ENCODE measurements at regions not wholly inside any gene's neighbourhood (a gene's known extent, or its start where the extent isn't known, plus 50 kb on each side); places are given as distances from the start of the nearest gene placed in this dataset.
"Not testable (repeated sequence)": the region's sequence is repeated elsewhere in the genome, so short reads cannot be mapped to it uniquely, and the experiment has no call there.

DNA sequence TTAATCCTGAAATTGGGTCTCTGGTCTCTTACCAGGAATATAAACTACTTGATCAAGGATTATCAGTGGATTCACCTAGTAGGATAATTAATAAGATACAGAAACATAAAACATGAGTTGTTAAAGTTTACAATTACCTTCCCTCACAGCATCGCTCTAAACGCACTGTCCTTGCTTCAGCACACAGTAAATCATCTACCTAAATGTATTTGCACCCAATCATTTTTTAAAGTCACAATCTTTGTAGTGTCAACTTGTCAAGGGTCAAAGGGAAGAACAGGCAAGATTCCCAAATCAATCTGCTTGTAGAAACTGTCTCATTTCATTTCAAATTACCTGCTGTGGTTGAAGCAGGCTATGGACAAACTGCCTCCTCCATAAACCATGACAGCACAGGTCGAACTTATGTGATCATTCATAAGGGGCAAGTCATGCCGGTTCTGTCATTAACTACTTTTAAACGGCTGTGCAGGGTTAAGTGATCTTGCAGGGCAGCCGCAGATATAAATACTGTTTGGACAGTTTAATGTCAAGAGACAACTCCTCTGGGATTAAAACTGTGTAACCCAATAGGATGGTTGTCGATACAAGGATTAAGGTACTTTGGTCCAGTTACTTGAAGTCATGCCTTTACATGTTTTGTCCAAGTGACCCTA, 93.6 kb downstream of the ZNF281 start:
- DNase-seq = no peak

DNA sequence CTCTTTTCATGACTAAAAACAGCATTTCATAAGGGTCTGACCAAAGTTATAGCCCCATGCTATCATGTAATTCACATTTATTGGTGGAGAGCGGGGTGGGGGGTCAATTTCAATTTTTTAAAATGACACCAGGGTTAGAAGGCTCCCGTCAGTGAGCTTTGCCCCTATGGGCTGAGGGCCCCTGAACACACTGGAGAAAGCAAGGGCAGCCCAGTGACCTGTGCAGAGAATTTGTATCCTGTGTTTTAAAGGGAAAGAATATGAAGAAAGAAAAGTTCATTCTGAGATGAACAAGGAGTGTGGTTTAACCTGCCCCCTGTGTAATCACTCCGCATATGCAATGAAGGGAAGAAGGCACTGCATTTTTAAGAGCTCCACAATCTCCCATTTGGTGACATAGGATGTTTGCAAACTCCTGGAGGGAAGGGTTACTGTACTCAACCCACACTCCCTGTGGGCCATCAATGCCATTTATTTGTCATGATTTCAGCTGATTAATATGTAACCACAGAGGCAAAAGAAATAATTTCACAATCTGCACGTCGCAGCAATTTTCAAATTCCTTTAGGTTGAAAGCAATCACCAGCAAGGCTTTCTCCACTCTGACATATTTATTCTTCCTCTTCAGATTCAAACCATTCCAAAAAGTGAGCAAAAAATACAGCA, 95.6 kb downstream of the ZNF281 start:
- no peak for DNase-seq

DNA sequence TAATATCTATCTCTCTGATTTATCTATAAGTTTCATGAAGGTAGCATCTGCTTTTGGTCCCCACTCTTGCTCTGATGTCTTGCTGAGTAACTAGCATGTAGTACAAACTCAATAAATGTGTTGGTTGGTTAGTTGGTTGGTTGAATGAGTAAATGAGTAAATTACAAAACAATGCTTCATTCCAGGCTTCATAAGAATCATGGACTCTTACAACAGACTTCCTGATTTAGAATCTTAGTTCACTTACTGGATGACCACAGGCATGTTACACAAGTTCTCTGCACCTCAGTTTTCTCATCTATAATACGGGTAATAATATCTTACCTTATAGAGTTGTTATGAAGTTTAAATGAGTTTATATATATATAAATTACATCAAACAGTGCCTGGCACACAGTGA, 98.6 kb downstream of the ZNF281 start:
- no peak for DNase-seq

DNA sequence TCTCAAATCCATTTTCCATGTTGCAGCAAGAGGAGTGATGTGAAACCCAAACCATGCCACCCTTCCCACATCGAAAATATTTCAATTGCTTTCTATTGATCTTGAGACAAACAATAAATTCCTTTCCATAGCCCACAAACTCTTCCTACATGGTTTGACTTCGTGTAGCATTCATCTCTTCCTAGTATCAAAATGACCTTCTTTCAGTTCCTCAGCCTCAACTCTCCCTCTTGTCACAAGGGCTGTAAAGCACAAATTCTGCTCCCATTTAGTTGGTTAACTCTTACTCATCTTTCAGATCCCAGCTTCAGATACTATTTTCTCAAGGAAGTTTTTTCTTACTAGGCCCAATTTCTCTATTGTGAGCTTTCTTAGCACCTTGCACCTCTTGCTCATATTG, 99.0 kb downstream of the ZNF281 start:
- no peak for DNase-seq

DNA sequence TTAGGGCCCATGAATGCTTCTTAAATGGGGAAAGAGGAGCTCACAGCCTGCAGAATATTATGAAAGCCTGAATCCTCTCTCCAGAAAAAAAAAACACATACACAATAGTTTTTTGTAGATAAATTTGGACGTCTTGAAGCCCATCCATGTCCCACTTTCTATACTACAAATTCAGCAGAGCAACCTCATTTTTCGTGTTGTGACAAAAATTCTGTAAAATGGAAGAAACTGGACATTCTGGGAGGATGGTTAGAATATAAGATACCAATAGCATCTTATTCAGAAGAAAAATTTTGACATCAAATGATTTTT, 102.1 kb downstream of the ZNF281 start:
- no peak for DNase-seq

DNA sequence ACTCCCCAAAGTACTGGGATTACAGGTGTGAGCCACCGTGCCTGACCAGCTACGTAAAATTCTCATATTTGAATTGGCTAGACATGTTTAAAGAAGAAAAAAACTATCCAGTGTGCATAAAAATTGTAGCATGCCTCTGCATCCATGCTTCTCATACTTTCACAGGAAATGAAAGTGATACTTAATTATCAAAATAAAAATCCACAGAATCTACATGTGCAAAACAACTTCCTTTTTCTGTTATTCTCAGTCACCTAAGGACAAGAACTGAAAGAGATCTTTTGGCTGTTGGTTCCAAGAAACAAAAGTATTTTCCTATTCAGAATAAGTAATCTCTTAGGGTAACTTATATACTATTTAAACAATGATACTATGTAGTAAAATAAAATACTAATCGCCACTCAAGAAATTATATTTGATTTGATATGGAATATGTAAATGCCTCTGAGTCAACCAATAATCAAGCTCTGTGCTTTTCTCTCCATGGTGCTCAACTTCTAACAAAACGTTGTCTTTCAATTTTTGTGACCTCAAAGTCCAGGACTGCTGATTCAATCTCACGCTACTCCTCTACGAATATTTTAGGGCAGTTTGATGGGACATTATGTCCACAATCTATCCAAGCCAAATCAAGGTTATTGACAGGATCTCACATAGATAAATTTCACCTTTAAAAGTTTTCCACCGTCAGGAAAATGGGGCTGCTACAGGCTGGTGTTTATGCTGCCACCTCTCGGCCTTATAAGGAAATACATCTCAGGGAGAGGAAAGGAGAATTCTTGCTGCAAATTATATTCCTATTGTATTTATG, 102.7 kb downstream of the ZNF281 start:
- peak; percentile 54 for DNase-seq

DNA sequence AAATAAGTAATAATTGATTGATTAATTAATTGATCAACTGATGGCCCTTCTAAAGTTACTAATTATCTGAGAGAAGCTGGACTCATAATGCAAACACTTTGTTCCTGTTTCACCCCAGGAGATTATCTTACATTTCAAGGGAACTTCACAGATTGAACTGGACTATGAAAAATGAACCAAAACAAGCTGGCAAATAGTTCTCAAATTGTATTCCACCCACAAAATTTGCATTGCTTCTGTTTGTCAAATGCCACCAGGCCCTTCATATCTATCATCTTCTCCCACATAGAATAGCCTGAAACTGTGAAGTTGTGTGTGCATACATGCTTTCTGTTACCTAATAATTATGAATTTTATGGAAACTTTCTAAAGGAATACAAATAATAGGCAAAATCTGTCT, 104.0 kb downstream of the ZNF281 start:
- DNase-seq = no peak

DNA sequence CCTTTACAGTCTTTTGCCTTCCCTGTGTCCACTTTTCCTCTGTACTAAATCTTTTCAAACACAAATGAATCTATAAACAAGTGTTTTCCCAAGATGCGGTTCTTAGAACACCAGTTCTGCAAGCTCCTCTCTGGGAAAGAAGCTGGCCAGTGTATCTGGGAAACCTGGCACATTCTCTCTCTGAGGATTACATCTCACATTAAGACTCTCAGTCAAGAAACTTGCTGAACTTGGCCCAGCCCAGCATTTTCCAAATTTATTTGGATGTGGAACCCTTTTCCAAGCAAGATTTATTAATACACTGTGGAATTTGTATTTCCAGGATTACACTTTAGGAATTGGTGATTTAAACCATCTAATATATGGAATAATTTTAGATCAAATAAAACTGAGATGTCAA, 105.7 kb downstream of the ZNF281 start:
- DNase-seq = no peak

DNA sequence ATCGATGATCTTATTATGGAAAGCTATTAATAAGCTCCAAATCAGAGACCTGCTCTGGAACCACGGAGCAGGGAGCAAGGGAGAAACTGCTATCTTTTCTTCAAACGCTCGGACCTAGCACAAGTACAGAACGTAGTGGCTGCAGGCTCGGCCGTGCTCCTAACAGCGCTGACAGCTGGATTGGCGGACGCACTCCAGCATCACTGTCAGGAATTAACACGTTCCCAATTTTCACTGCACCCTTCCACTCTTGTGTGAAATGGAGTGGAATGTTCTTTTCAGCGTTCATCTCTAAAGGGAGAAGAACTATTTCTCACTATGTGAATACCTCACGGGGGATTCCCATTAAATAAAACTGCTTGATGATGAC, 106.9 kb downstream of the ZNF281 start:
- DNase-seq = peak; percentile 25

DNA sequence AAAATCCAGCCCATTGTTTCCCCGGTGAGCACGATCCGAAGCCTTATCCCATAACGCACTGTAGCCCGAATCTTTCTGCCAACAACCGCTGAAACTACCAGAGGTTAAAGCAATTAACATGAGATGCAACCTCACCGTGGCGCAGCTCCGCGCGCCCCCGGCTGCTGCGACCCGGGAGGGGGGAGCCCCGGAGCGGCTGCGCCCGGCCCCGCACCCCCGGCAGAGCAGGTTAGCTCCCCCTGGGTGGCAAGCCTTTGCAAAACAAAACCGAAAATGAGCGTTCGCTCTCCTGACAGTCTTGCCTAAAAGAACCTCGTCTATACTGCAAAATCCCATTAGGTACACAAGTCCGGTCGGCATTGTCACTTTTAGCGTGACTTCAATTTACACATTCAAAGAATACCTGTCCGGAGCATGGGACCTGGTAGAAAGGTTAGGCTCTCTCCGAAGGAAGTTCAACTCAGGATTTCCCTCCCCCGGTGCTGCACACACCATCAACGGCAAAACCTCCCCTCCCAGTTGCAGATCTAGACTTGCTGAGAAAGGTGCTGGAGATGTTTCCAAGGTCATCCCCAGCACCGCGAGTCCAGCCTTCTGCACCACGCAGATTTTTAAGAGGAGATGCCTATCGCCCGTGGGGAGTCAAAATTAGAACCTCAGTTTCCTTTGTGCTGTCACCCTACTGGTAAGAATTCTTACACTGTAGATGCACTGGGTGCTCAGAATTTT, 107.5 kb downstream of the ZNF281 start:
- DNase-seq = peak; percentile 40

DNA sequence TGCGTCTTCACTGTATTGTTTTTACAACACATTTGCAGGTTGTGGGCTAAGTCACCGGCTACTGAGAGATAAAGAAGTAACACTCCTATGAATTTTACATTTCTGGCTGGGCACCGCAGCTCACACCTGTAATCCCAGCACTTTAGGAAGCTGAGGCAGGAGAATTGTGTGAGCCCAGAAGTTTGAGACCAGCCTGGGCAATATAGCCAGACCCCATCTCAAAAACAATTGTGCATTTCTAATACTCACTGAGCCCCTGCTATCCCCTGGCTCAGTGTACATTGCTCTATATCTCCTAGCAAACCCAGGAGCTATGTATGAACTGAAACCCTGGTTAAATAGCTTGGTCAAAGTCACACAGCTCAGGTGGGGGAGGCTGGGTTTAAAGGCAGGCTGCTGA, 108.7 kb downstream of the ZNF281 start:
- DNase-seq = no peak

DNA sequence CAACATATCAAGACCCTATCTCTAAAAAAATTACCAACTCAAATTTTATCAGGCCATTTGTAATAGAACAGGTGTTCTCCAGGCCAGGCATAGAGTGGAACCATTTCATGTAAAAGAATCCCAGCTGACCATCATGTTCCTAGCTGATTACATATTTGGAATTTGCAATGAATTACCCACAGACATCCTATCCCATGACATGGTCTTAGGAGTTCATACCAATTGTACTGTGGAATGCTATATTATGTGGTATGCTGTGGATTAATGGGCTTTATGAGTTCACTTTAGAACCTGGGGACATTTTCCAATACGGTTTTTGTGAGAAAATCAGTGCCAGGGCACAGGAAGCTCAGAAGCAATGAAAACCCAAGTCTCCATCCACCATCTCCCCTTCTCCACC, 110.3 kb downstream of the ZNF281 start:
- no peak for DNase-seq

DNA sequence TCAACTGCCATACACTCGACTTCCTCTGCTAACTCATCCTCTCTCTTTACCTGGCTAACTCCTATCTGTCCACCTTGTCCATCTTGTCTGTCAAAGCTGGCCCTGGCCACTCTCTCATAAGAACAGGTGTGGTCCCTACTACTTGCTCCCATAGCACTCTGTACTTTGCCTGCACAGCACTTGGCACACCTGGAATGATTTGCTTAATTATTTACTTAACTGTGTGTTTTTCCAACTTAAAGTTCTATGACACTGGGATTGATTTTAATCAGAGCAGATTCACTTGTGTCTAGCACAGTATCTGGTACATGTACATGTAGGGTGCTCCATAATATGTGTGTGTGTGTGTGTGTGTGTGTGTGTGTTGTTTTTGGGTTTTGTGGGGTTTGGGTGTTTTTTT, 111.6 kb downstream of the ZNF281 start:
- no peak for DNase-seq

DNA sequence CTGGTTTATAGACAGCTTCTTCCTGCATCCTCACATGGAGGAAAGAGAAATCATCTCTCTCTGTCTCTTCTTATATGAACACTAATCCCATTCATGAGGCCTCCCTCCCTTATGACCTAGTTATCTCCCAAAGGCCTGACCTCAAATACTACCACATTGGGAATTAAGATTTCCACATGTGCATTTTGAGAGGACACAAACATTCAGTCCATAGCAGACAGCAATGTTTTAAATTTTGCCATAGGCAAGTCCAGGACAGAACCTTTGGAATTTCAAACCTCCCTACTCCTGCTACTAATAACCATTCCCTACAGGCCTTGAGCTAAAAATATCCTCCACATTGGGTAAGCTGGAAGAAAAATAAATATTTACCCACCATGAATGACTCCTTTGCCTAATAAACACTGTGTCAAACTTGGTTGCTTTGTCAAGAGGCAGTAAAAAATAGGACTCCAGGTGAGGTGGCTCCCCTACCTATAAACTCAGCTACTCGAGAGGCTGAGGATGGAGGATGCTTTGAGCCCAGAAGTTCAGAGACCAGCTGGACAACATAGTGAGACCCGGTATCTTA, 113.7 kb downstream of the ZNF281 start:
- DNase-seq = no peak

DNA sequence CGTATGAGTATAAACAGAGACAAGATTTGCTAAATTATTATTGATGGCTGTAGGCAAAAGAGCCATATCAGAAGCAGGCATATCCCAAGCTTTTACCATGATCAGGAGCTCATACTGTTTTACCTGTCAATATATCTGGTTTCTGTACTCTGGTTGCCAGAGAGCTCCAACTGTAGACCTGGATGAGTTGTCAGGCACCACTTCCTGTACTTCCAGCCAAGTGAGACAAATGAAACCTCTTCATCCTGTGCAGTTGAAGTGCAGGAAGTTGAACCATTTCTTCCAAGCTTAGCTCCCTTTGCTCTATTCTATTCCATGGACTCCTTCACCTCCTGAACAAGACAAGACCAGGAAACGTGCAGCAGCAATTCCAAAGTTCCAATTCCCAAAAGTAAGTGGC, 115.6 kb downstream of the ZNF281 start:
- DNase-seq = no peak

DNA sequence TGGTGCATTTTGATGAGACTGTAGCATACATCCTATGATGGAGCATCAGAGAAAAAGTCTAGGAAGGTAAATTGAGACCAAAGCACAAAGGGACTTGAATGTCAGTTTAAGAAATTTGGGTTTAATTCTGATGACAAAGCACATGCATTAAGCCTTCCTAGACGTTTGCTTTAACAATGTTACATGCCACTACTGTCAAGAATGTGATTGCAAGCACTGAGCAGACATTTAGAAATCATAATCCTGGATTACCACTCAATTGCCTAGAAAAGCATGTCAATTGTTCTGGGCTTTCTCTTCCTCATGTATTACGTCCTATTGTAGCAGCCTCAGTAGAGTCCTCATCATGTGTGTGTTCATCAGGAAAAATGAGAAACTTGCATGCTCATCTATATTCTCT, 117.1 kb downstream of the ZNF281 start:
- DNase-seq = no peak

DNA sequence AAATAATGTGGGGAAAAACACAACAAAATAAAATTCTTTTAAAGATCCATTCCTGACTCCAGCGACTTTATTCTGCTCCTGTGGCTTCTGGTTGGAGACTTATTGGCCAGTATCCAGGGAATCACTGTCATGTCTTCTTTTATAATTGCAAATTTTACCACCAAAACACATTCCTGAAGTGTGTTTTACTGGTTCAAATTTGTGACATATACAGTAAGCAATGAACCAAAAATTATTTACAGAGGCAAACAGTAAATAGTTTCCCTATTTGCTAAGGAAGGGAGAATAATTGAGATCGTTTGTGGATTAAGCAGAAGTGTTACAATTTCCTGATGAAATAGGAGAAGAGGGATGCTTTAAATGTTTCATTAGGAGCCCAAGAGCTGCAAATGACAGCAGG, 118.7 kb downstream of the ZNF281 start:
- no peak for DNase-seq

DNA sequence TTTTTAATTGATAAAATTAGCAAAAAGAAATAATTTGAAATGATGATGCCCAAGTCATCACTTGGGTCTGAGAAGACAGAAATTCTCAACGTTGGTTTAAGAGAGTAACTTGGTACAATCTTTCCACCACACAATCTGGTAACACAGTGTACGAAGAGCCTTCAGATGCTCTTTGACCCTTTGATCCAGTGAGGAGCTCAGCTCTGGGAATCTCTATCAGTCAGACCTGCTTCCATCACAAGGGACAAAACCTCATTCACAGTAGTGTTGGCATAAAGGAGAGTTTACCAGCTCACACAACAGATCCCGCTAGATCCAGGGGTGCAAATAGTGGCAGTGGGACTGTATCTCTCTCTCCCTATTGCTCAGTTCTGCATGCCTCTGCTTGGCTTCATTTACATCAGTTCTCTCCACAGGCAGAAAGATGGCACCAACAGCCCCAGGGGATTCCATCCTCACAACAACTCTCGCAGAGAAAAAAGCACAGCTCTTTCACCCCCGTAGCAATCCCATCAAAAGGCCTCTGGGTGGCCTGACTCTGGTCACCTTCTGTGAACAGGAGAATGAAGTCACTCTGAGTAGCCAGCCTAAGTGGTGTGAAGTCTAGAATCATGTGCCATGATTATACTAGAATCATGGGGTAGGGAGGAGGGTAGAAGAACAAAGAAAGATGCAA, 119.7 kb downstream of the ZNF281 start:
- DNase-seq = no peak

DNA sequence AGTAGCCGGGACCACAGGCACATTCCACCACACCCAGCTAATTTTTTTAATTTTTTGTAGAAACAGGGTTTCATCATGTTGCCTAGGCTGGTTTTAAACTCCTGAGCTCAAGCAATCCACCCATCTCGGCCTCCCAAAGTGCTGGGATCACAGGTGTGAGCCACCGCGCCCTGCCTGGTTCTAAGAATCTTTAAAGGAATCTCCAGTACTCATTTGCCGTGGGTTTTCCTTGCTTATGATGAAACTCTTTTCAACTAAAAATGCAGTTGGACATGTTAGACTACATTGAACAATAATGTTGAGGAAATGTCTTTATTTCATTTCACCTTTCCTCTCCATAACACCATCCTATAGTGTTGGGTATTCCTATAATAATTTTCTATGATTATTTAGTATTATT, 121.6 kb downstream of the ZNF281 start:
- DNase-seq = no peak

DNA sequence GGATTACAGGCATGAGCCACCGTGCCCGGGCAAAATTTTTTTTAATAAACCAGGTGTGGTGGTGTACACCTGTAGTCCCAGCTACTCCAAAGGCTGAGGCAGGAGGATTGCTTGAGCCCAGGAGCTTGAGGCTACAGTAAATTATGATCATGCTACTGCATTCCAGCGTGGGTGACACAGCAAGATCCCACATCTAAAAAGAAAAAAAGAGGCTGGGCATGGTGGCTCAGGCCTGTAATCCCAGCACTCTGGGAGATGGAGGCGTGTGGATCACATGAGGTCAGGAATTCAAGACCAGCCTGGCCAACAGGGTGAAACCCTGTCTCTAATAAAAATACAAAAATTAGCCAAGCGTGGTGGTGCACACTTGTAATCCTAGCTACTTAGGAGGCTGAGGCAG, 125.6 kb downstream of the ZNF281 start:
- not testable (repeated sequence) for DNase-seq

DNA sequence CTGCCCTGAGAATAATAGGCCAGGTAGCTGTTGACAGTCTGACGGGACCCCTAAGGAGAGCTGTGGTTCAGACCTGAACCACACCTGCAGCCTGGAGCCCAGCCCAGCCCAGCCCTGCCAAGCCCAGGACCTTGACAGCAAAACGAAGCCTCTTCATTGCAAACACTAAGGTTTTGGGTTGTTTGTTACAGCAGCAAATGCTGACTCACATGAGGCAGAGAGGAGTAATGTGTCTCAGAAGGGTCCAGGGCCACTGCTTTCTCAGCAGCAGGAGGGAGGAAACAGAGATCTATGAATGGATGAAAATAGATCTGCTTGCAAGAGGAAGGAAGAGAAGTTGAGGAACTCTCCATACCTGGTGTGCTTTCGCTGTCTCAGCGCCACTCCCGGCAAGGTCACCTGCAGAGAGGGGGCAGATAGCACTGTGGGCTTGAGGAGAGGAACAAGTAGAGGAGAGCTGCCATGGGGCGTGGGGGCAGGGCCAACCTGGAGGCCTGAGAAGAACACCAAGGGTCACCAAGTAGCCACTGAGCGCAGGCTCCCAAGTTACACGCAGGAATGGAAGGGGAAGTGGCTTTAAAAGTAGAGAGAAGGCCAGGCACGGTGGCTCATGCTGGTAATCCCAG, 127.2 kb downstream of the ZNF281 start:
- no peak for DNase-seq

DNA sequence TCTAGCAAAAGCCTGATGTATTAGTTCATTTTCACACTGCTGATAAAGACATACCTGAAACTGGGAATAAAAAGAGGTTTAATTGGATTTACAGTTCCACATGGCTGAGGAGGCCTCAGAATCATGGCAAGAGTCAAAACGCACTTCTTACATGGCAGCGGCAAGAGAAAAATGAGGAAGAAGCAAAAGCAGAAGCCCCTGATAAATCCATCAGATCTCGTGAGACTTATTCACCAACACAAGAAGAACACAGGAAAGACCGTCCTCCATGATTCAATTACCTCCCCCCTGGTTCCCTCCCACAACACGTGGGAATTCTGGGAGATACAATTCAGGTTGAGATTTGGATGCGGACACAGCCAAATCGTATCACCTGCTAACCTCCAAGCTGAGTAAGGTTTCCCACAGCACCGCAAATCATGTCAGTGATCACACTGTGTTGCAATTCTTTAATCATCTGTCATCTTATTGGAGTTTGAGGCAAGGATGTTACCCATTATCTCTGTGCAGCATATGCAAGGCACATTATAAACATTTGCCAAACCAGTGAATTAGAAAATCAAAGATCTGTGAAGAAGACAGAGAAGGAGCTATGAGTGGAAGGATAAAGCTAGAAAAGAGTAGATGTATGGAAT, 128.5 kb downstream of the ZNF281 start:
- DNase-seq = no peak

Data from NCI-H1092 treated with DMSO at 0.1 percent for 48 hours (cell line).